Fibroblast of mammary gland (primary cell): ENCODE measurements at regions not wholly inside any gene's neighbourhood (a gene's known extent, or its start where the extent isn't known, plus 50 kb on each side); places are given as distances from the start of the nearest gene placed in this dataset.

Source experiments
- DNase-seq: peaks from one replicate; pipeline ENCODE4 v3.0.0-alpha.2; 2010; ENCODE audit warnings: low read depth
- H3K4me3 ChIP-seq: 2 replicates; pipeline ENCODE4 v1.5.1; 2011; ENCODE audit warnings: low read depth, mild to moderate bottlenecking, low read length, moderate library complexity; ENCODE audit not compliant: control insufficient read depth
- TF ChIP-seq, protein P1 (sequence below): conservative IDR thresholded peaks from 2 replicates; pipeline ENCODE4 v1.5.1; 2011; ENCODE audit warnings: low read depth, low read length, inconsistent platforms; ENCODE audit not compliant: control insufficient read depth, insufficient read depth

DNA sequence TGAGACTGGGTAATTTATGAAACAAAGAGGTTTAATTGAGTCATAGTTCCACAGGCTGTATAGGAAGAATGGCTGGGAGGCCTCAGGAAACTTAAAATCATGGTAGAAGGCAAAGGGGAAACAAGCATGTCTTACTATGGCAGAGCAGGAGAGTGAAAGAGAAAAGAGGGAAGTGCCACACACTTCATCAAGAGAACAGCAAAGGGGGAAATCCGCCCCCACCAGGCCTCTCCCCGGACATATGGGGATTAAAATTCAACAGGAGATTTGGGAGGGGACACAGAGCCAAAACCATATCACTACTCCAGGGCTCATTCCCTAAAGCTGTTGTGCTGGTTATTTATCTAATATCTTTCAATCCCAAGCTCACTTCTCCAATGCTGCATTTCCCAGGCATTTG lies 50.2 kb upstream of the NR3C1 start:
- no peak overlapping the region for H3K4me3 ChIP-seq
- DNase-seq = no peak
- TF ChIP-seq, protein P1, sequence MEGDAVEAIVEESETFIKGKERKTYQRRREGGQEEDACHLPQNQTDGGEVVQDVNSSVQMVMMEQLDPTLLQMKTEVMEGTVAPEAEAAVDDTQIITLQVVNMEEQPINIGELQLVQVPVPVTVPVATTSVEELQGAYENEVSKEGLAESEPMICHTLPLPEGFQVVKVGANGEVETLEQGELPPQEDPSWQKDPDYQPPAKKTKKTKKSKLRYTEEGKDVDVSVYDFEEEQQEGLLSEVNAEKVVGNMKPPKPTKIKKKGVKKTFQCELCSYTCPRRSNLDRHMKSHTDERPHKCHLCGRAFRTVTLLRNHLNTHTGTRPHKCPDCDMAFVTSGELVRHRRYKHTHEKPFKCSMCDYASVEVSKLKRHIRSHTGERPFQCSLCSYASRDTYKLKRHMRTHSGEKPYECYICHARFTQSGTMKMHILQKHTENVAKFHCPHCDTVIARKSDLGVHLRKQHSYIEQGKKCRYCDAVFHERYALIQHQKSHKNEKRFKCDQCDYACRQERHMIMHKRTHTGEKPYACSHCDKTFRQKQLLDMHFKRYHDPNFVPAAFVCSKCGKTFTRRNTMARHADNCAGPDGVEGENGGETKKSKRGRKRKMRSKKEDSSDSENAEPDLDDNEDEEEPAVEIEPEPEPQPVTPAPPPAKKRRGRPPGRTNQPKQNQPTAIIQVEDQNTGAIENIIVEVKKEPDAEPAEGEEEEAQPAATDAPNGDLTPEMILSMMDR = no peak
